ELR (cell line): ENCODE measurements at regions not wholly inside any gene's neighbourhood (a gene's known extent, or its start where the extent isn't known, plus 50 kb on each side); places are given as distances from the start of the nearest gene placed in this dataset.

ENCODE experiments used
- DNase-seq: peaks from one replicate; pipeline ENCODE4 v3.0.0-alpha.2; 2015; ENCODE audit warnings: low read depth

DNA sequence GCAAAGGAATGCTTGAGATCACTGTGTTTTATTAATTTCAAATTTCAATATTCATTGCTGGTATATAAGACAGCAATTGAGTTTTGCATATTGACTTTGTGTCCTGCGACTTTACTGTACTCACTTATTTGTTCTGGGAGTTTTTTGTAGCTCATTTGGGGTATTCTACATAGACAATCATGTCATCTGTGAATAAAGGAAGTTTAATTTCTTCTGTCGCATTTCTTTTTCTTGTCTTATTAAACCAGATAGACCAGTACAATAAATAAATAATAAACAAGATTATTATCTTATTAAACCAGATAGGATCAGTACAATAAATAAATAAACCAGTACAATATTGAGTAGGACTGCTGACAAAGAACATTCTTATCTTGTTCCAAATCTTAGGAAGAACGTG, 448.2 kb downstream of the RPS24 start:
- DNase-seq: no peak

DNA sequence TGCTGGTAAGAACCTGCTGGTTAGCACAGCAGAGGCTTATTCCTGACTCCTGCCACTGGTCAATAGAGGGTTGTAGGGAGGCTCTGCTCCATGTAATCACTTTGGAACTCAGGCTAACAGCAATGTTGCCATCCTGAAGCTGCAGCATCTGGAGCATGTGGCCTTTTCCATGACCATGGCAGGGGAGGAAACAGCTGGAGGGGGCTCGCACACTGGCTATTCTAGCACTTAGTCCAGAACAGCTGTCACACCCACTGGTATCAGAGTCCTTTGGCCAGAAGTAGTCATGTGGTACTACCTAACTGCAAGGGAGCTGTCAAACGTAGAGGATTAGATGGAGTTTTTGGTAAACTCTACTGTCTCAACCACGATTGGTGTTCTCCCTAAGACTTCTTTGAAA, 450.0 kb downstream of the RPS24 start:
- DNase-seq: no peak

DNA sequence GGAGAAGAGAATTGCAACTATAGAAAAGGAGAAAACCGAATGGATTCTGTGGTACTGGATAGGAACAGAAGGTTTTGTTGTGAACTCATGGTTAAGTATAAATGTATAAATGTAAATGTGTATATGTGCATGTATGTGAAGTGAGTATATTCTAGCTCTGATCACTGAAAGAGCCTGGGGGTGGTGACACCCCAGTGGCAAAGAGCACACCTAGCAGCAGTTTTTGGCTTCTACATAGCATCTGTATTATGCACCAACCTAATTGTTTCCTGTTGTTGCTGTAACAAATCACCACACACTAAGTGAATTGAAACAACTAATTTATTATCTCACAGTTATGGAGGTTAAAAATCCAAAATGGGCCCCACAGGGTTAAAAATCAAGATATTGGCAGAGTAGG, 455.4 kb downstream of the RPS24 start:
- DNase-seq: no peak

DNA sequence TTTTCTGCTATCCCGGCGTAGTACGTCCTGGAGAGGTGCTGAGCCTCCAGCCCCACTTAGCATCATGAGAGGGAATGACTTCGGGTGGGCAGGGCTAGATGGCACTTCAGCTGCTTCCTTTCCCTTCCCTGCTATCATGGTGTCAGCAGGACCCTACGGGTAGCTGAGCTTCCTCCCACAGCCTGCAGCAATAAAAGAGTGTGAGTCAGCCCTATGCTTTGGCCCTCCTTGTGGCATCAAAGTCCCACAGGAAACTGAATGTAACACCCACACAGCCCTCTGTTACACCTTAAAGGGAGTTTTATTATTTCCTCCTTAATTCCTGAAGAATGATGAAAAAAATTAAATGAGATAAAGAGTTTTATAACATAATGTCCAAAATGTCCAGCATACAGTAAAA, 458.1 kb downstream of the RPS24 start:
- peak; percentile 56 for DNase-seq

DNA sequence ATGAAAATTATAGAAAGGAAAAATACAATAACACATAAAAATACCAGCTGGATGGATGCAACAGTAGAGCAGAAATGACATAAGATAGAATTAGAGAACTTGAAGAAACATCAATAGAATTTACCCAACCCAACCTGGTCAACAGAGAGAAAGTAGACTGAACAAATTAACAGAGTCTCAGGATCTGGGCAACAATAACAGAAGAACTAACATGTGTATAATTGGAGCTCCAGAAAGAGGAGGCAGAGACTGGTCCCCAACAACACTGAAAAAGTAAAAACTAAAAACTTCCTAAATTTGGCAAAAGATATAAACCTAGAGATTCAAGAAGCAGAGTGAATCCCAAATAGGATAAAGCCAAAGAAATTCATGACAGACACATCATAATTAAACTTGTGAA, 458.8 kb downstream of the RPS24 start:
- DNase-seq: no peak

DNA sequence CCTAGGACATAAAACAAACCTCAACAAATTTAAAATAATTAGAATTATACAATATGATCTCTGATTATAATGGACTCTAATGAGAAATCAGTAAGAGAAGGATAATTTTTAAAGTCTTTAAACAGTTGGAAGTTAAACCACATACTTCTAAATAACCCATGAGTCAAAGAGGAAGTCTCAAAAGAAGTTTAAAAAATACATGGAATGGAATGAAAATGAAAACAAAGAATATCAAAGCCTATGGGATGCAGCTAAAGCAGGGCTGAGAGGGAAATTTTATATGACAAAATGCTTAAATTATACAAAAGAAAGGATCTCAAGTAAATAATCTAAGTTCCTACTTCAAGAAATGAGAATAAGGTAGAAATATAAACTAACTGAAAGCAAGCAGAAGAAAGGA, 460.5 kb downstream of the RPS24 start:
- DNase-seq: no peak

DNA sequence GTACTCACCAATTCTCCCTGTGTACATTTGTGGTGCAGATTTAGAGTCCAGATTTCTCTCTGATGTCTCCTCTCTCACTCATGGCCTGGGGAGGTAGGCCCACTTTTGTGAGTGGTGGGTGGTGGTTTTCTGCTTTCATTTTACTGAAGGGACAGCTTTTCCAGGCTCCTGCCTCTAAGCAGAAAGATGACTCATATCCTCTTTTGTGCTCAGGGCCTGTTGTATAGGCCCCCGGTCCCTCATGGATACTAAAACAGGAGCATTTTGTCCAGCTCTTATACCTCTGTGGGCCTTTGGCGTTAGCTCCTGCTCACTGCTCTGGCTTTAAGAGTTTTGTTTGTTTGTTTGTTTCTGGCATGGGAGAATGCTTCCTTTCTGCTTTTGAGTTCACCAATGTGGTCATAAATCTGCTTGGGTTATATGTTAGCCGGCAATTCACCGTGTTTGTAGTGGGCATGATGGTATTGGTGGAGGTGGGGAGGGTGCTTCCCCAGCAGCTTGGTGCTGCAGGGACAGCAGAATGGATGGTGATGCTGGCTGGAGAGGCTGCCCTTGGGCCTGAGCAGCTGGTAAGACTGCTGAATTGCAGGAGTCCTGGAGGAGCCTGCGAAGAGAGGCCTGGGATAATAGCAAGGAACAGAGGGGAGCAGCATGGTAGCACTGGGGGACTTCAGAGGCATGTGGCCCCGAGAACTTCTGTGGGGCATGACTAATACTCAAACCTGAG, 468.7 kb downstream of the RPS24 start:
- DNase-seq: peak; percentile 63

DNA sequence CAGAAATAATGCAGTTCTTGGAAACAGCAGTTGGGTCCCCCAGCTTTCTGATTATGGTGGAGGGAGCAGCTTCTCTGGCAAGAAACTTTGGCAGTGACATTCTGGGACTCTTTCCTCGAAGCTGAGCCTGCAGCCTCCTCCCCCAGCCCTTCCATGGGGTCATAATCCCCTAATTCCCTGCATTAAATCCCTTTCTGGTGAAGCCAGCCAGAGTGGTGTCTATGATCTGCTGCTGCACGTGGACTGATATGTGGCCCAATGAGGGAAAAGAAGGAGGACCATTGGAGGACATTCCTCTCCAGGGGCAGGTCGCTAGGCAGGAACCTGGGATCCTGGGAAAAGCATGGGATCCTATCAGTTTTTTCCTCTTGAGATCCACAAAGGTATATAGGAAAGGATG, 470.5 kb downstream of the RPS24 start:
- no peak for DNase-seq

DNA sequence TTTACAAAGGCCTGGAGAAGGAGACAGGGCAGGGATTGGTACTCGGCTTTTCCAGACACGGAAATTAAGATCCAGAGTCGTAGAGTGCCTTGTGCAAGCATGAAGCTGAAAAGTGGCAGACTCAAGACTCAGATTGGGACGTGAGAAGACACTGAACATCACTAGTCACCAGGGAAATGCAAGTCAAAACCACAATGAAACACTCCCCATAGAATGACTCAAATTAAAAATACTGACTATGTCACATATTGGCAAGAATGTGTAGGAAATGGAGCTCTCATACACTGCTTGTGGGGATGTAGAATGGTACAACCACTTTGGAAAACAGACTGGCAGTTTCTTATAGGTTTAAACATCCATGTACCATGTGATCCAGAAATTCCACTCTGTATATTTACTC, 472.0 kb downstream of the RPS24 start:
- peak; percentile 32 for DNase-seq

DNA sequence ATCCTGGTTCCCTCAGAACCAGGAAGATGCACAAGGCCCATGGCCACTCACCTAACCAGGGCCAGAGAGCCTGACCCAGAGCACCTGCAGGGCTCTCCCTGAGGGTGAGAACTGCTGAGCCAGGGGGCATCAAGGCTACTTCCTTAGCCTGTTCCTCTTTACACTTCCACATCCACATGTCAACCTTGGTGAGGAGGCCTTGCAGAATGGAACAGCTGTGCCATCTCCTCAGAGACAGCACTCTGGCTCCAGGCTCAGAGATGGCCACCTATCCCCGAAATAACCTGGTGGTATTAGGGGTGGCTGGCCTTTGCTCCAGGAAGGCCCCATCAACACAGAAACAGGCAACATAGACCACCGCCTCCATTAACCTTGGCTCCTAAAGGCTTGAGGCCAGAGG, 473.0 kb downstream of the RPS24 start:
- no peak for DNase-seq

DNA sequence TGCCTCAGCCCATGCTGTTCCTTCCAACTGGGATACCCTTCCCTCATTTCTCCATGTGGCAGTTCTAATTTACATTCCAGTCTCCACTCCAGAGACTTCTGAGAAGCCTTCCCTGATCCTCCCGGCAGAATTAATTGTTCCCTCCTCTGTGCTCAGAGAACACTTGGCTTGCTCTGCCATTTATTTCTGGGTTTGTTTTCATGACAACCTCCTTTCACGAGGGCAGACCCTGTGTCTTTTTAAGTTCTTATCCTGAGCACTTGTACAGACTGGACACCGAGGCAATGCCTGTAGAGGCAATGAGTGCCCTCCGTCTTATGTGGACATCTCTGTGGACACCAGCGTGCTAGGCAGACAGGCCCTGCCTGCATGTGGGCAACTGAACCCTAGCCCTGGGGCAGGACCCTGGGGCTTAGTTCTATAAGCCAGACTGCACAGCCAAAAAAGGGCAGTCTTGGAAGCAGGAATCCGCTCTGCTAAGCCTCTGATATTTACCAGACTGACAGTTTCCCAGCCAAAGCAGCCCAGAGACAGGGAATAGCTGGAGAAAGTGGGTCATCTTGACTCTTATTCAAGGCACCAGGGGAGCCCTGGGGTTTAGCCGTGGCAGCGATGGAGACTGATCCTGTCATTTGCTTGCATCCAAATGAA, 474.0 kb downstream of the RPS24 start:
- DNase-seq: no peak

DNA sequence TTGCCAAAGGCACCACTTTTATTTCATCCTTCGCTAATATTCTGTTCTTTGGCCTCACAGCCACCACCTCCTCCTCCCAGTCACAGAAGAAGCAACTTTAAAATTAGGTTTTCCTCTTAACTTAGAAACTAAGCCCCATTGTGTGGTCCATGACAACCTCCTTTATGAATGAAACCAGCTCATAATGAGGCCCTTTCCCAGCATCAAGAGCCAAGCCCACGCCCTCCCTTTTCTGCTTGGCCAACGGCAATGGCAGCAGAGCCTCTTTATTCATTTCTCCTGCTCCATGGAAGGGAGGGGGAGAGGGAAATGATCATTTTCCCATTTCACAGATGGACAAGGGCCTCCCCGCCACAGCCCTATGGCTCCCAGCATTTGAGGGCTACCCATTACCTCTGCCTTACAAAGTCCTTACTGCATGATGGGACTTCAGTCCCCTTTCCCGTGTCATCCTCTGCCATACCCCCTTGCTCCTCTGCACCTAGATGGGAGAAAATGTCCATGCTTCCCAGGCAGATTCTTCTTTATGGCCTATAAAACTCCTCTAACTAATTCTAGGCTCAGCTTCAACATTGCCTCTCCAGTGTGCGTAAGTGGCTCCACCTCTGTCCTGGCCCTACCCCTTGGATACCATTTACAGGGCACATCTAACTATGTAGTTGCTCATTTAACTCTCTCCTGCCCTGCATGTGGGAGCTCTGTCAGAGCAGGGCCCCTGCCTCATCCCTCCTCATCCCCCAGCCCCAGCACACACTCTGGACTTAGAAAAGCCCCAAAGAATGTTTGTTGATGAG, 475.5 kb downstream of the RPS24 start:
- no peak for DNase-seq

DNA sequence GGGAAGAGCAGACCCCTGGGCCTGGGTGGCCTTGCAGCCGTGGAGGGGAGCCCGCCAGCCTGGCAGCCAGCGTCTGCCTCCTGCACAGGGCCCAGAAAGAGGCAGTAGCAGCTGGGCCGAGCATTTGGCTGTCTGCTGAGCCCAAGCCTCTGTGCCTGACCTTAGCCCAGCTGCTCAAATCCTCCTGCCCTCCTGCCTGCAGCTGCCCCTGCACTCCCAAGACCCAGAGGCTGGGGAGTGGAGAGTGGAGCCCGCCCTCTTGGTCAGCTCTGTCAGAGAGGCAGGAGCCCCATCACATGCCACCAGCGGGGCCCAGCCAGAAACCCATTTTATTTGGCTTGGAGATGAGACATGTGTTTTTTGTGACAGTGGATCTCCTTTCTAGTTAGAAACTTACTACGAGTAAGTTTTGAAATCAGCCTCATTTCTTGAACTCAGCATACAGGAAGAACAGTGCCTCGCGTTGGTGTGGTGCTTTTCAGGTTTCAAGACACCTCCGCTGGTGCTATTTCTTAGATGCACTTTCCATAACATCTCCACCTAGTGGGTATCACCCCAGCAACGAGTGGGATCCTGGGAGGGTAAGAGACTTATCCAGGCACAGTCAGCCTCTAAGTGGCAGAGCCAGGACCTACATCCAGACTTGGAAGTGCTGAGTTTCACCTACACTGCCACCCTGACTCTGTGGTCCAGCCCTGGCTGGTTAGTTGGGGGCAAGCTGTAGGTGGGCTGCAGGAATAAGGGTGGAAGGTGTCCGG, 477.1 kb downstream of the RPS24 start:
- DNase-seq: no peak

DNA sequence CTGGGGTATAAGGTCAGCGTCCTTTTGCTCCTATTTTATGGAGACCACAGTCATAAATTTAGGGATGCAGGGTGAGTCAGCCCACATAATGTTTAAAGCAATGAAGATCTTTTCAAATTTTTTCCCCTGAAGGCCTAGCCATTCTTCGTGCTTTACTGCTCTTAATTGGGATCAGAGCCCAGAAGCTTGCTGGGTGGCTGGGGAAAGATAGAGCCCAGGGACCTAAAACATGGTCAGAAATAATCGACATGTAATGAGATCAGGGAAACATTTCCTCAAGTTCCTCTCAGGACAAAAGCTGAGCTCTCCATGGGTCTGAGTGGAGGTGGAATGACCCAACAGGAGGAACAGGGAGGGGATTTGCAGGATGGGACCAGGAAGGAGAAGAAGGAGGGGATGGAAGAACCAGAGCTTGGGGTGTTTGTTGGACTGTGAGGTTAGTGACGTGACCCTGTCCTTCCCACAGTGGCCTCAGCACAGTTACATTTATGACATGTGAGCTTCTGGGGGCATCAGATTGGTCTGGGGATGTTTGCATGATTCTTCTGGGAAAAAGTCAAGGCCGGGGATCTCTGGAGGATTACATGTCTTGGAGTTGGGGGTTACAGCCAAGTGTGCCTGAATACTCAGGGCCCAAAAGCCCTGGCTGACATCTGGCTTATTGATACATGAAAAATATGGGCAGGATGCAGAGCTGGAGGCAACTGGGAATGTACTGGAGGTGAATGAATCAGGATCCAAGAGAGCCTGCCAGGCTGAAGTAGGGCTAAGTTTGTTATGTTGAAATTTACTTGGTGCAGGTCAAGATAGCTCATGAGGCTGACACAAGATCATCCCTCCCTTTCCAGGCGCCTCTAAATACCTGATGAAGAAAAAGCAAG, 477.9 kb downstream of the RPS24 start:
- no peak for DNase-seq

DNA sequence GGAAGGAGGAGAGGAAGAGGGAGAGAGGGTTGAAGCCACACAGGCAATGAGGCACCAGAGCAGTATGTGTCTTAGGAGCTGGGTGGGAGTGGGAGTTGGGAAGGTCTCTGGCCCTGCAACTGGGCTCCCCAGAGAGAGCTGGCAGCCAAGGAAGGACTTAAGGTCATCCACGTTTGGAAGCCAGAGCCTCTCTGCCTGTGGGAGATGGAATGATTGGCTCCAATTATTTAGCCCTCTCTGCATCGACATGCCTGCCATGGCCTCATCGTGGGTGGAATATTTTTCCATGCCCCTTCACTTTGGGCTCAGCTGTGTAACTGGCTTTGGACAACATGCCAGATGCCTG, 478.5 kb downstream of the RPS24 start:
- DNase-seq: no peak

DNA sequence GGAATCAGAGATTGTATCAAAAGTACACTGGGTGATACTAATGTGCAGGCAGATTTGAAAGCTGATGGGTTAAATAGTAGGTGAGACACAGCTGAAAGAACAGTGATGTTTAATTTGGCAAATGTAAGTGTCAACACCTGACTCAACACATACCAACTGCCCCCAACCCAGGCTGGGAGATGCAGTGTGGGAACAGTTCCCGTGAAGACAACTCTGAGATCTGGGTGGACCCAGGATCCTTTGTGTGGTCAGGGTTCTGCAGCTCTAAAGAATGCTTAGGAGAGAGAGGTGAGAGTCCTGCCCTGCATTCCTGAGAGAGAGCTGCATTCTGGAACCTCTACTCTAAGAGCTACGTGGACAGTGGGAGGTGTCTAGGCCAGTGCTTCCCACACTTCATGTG, 479.7 kb downstream of the RPS24 start:
- DNase-seq: no peak

DNA sequence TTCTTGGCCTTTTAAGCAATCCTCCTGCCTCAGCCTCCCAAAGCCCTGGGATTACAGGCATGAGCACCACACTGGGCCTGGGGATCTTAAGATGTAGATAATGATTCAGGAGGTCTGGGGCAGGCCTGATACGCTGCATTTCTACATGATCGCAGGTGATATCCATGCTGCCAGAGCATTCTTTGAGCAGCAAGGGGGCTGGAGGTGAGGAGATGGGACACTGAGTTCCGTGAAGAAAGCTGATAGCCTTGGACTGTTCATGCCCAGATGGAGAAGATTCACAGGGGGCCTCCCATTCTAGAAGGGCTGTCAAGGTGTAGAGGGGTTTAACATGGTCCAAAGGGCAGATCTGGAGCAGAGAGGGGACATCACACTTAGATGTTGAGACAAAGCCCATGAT, 480.3 kb downstream of the RPS24 start:
- DNase-seq: no peak

DNA sequence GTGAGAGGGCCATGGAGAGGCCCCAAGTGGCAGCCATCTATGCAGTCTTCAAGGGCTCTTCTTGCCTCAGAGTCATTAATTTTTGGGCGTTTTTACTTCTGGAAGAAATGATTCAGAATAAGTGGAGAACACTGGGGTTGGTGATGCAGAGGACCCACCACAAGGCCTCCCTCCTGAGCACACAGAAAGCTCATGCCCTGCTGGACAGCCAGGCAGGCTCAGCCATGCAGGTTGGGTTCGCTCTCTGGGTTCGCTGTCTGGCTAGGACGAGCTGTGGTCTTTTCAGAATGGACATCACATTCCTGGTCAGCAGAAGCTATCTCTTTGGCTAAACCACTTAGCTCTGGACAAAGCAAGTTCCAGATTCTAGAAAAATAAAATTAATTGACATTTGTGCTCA, 480.8 kb downstream of the RPS24 start:
- no peak for DNase-seq

DNA sequence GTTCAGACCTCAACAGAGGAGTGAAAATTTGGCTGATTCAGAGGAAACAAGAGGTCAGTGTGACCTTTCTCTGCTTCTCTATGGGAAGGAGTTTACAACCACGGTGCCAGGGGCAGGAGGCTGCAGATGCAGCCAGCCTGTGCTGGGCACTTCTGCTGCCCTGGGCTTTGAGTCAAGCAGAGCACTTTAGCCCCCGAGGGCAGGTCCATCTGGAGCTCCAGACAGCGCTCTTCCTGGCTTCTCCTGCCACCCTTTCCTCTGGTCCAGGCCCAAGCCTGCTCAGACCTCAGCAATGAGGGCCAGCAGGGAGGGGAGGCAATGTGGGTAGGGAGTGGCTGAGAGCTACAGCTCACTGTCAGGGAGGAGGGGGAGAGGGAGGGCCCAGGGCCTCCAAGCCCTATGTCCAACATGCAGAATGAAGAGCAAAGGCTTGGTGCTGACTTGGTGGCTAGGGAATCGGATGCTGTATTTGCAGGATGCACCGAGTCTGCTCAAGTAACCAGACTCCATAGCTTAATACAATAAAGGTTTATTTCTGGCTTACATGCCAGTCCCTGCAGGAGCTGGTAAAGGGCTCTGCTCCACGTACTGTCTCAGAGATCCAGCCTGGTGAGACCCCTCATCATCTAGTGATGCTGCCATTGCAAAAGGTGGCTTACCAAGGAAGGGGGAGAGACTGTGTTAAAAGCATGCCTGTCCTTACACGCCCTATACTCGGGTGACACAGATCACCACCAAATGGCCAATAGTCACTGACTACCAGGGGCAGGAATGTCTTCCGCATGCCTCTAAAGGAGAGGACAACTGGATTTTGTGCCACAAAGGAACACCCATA, 481.6 kb downstream of the RPS24 start:
- DNase-seq: no peak

DNA sequence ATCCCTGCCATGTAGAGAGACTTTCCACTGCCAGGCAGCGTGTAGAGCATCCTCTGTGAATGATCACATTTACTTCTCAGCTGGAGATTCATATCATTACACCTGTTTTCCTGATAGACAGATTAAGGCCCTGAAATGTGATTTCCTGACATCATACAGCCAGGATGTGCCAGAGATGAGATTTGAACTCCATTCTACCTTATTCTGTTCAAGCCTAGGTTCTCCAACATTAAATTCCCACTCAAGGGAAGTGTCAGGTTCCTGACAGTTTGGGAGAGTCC, 482.1 kb downstream of the RPS24 start:
- no peak for DNase-seq

DNA sequence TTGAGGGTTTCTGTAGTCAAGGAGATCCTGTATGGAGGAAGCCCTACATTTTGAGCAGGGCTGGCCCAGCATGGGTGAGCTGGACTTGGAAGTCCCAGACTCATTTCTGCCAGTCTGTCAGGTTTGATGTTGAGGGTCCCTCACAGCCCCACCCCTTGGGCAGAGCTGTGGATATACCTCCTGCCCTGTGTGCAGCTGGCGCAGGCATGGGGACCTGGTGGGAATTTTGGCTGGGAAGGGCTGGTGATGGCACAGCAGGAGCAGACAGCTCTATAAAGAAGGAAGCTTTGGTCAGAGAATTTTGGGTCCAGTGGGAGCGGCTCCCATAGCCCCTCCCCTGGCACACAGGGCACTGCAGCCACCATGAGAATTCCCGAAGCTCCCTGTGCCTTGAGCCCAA, 482.6 kb downstream of the RPS24 start:
- DNase-seq: no peak
